HepG2 (cell line): ENCODE measurements at regions not wholly inside any gene's neighbourhood (a gene's known extent, or its start where the extent isn't known, plus 50 kb on each side); places are given as distances from the start of the nearest gene placed in this dataset.

Experiments
- ATF1 ChIP-seq: IDR thresholded peaks from 2 replicates; pipeline ENCODE4 v1.6.1; 2016; ENCODE audit warnings: mild to moderate bottlenecking, control low read depth
- CENPT ChIP-seq: sonication (generic); formaldehyde crosslinking; IDR thresholded peaks from 2 replicates; pipeline ENCODE4 v1.8.0; 2022; ENCODE audit warnings: low read depth, mild to moderate bottlenecking, moderate library complexity, missing genetic modification reagents
- DMTF1 ChIP-seq: sonication (generic); formaldehyde crosslinking; IDR thresholded peaks from 2 replicates; pipeline ENCODE4 v1.4.0; 2020; ENCODE audit warnings: mild to moderate bottlenecking, missing genetic modification reagents
- HHEX ChIP-seq: IDR thresholded peaks from 2 replicates; pipeline ENCODE4 v1.6.1; 2016; ENCODE audit warnings: control low read depth
- HNRNPLL ChIP-seq: fragments of 200-400 bp; formaldehyde crosslinking; IDR thresholded peaks from 2 replicates; pipeline ENCODE4 v1.6.1; 2017; ENCODE audit warnings: mild to moderate bottlenecking, low read depth, low read length; ENCODE audit not compliant: poor library complexity, severe bottlenecking
- JUNB ChIP-seq: sonication (generic); formaldehyde crosslinking; IDR thresholded peaks from 2 replicates; pipeline ENCODE4 v1.8.0; 2022; ENCODE audit warnings: missing genetic modification reagents, mild to moderate bottlenecking, borderline replicate concordance
- LBX2 ChIP-seq: sonication (generic); formaldehyde crosslinking; IDR thresholded peaks from 2 replicates; pipeline ENCODE4 v1.5.0; 2020; ENCODE audit warnings: missing genetic modification reagents, mild to moderate bottlenecking, borderline replicate concordance
- MAX ChIP-seq: IDR thresholded peaks from 2 replicates; pipeline ENCODE4 v1.6.1; 2012; ENCODE audit warnings: inconsistent platforms
- MAZ ChIP-seq, 2 experiments: sonication (generic) in 1 of 2; formaldehyde crosslinking in 1 of 2; IDR thresholded peaks; 2 replicates each; pipeline versions ENCODE4 v1.5.0 to v1.6.1; 2012 to 2020; ENCODE audit warnings: low read depth in 2 of 2, mild to moderate bottlenecking in 2 of 2, borderline replicate concordance in 1 of 2, improper control_type of control experiment in 1 of 2, low read length in 1 of 2, missing genetic modification reagents in 1 of 2, moderate library complexity in 1 of 2
- MLXIP ChIP-seq: sonication (generic); formaldehyde crosslinking; IDR thresholded peaks from 2 replicates; pipeline ENCODE4 v1.9.0; 2021; ENCODE audit warnings: missing genetic modification reagents, borderline replicate concordance
- NR2C2 ChIP-seq: sonication (generic); formaldehyde crosslinking; IDR thresholded peaks from 2 replicates; pipeline ENCODE4 v1.4.0; 2020; ENCODE audit warnings: missing genetic modification reagents, mild to moderate bottlenecking, moderate library complexity, borderline replicate concordance
- PAXIP1 ChIP-seq: sonication (generic); formaldehyde crosslinking; conservative IDR thresholded peaks from 2 replicates; pipeline ENCODE4 v1.4.0; 2020; ENCODE audit warnings: mild to moderate bottlenecking, missing genetic modification reagents, moderate library complexity
- PHF8 ChIP-seq: sonication (generic); formaldehyde crosslinking; IDR thresholded peaks from 2 replicates; pipeline ENCODE4 v1.5.0; 2020; ENCODE audit warnings: missing genetic modification reagents
- RARG ChIP-seq: sonication (generic); formaldehyde crosslinking; IDR thresholded peaks from 2 replicates; pipeline ENCODE4 v1.4.0; 2020; ENCODE audit warnings: low read depth, mild to moderate bottlenecking, missing genetic modification reagents
- SP140L ChIP-seq: sonication (generic); formaldehyde crosslinking; IDR thresholded peaks from 2 replicates; pipeline ENCODE4 v1.4.0; 2020; ENCODE audit warnings: missing genetic modification reagents, borderline replicate concordance
- SUZ12 ChIP-seq: fragments of 150-350 bp; IDR thresholded peaks from 2 replicates; pipeline ENCODE4 v1.6.1; 2014; ENCODE audit warnings: low read depth, low read length
- TRIM22 ChIP-seq: fragments of 450-650 bp; IDR thresholded peaks from 2 replicates; pipeline ENCODE4 v1.6.1; 2017
- U2AF2 ChIP-seq: fragments of 200-400 bp; formaldehyde crosslinking; IDR thresholded peaks from 2 replicates; pipeline ENCODE4 v1.6.1; 2017; ENCODE audit warnings: low read depth, mild to moderate bottlenecking, low read length
- ZNF713 ChIP-seq: sonication (generic); formaldehyde crosslinking; IDR thresholded peaks from 2 replicates; pipeline ENCODE4 v1.4.0; 2020; ENCODE audit warnings: mild to moderate bottlenecking, missing genetic modification reagents
- ZNF775 ChIP-seq: sonication (generic); formaldehyde crosslinking; IDR thresholded peaks from 2 replicates; pipeline ENCODE4 v1.4.0; 2020; ENCODE audit warnings: missing genetic modification reagents, mild to moderate bottlenecking, moderate library complexity, borderline replicate concordance

GRCh38 chr1:38266197-38266520, 219.6 kb upstream of the POU3F1 start (continued):
- TF ChIP-seq MAZ (IDR thresholded peaks at IDR 0.05; ENCODE audit: borderline replicate concordance, low read depth, low read length): no peak
- no peak for TF ChIP-seq MAZ (CRISPR knock-in tag; IDR thresholded peaks at IDR 0.05; ENCODE audit: low read depth)
- no peak for TF ChIP-seq SUZ12
- no peak for TF ChIP-seq ZNF775
- TF ChIP-seq ZNF713 (CRISPR knock-in tag): no peak
- no peak for TF ChIP-seq RARG (CRISPR knock-in tag)
- TF ChIP-seq CENPT (CRISPR knock-in tag): no peak
- TF ChIP-seq NR2C2 (CRISPR knock-in tag): peak; percentile 27; the same call in 1 of the 2 replicates
- no peak for TF ChIP-seq TRIM22
- no peak for TF ChIP-seq LBX2
- TF ChIP-seq ATF1 (CRISPR knock-in tag): no peak
- TF ChIP-seq MLXIP: no peak
- TF ChIP-seq HHEX (CRISPR knock-in tag): peak; percentile 77
- TF ChIP-seq PAXIP1 (CRISPR knock-in tag): peak; percentile 84
- no peak for TF ChIP-seq U2AF2
- TF ChIP-seq SP140L (CRISPR knock-in tag): no peak
- no peak for TF ChIP-seq DMTF1 (CRISPR knock-in tag)
- TF ChIP-seq HNRNPLL: no peak
- 0 out of 2 replicates have a peak, but pooled peaks have one; percentile 26 for TF ChIP-seq MAX
- TF ChIP-seq PHF8 (CRISPR knock-in tag): no peak
- peak; percentile 92 for TF ChIP-seq JUNB (CRISPR knock-in tag)
